B cell (primary cell): ENCODE measurements at regions not wholly inside any gene's neighbourhood (a gene's known extent, or its start where the extent isn't known, plus 50 kb on each side); places are given as distances from the start of the nearest gene placed in this dataset.

Source experiments
- ATAC-seq: fragments of 200-7000 bp; cut with Tn5 transposase; one replicate; pipeline ENCODE4 v1.10.0; 2021; ENCODE audit warnings: low read depth, mild to moderate bottlenecking, moderate number of reproducible peaks, moderate library complexity
- CTCF ChIA-PET: fragments of 350-600 bp; sonication (Branson Sonifier 250); formaldehyde crosslinking; loops from one replicate; lab custom pipeline; 2021; ENCODE audit warnings: antibody characterized with exemption, inconsistent platforms; lab: Charles Lee
- POLR2A ChIA-PET: fragments of 350-600 bp; sonication (Branson Sonifier 250); formaldehyde crosslinking; loops from one replicate; lab custom pipeline; 2021; ENCODE audit warnings: antibody characterized with exemption; lab: Charles Lee
- DNase-seq: peaks from one replicate; pipeline ENCODE4 v3.0.0; 2013
- H2AFZ ChIP-seq: 2 replicates; pipeline ENCODE4 v1.6.1; 2012; ENCODE audit warnings: mild to moderate bottlenecking, low read depth, low read length; ENCODE audit not compliant: insufficient read depth, poor library complexity, severe bottlenecking
- H3K27ac ChIP-seq, 2 donors: 1 replicate in 1 of 2; 2 replicates in 1 of 2; pipeline ENCODE4 v1.5.1; 2012 to 2013; ENCODE audit warnings: low read length in 2 of 2, mild to moderate bottlenecking in 2 of 2, moderate library complexity in 1 of 2
- H3K27me3 ChIP-seq, 4 experiments: fragments of 200-600 bp in 1 of 4; sonication (generic) in 1 of 4; replicated peaks in 1 of 4; 1 replicate in 2 of 4; 2 replicates in 2 of 4; pipeline versions ENCODE4 v1.6.1 to v1.7.0; 2013 to 2016; ENCODE audit warnings: low read length in 3 of 4, mild to moderate bottlenecking in 2 of 4, mixed read lengths in 1 of 4, moderate library complexity in 1 of 4; ENCODE audit not compliant: insufficient read depth in 4 of 4, control insufficient read depth in 3 of 4; ENCODE audit errors: control extremely low read depth in 1 of 4
- H3K36me3 ChIP-seq, 2 experiments: replicated peaks in 1 of 2; 1 replicate in 1 of 2; 2 replicates in 1 of 2; pipeline versions ENCODE4 v1.6.1 to v1.7.1; 2013; ENCODE audit warnings: low read length in 1 of 2; ENCODE audit not compliant: insufficient read depth in 2 of 2, control insufficient read depth in 1 of 2; ENCODE audit errors: control extremely low read depth in 1 of 2, extremely low read depth in 1 of 2
- H3K4me1 ChIP-seq, 2 donors: fragments of 200-600 bp in 1 of 2; sonication (generic) in 1 of 2; 1 replicate in 1 of 2; 2 replicates in 1 of 2; pipeline versions ENCODE4 v1.5.1 to v1.6.1; 2013 to 2017; ENCODE audit warnings: low read length in 2 of 2; ENCODE audit not compliant: control insufficient read depth in 2 of 2, insufficient read depth in 2 of 2
- H3K4me2 ChIP-seq: replicated peaks from 2 replicates; pipeline ENCODE3; 2012; ENCODE audit warnings: mild to moderate bottlenecking, low read depth, low read length; ENCODE audit not compliant: poor library complexity, severe bottlenecking
- H3K4me3 ChIP-seq, 5 experiments: fragments of 200-600 bp in 1 of 5; sonication (generic) in 1 of 5; 1 replicate in 3 of 5; 2 replicates in 2 of 5; pipeline versions ENCODE4 v1.5.1 to v1.7.0; 2011 to 2016; ENCODE audit warnings: low read length in 4 of 5, mild to moderate bottlenecking in 4 of 5, low read depth in 2 of 5, control low read depth in 1 of 5, moderate library complexity in 1 of 5; ENCODE audit not compliant: insufficient read depth in 1 of 5; ENCODE audit errors: control extremely low read depth in 1 of 5, extremely low read depth in 1 of 5
- H3K79me2 ChIP-seq: fragments of 200-600 bp; sonication (generic); one replicate; pipeline ENCODE4 v1.6.0; 2016; ENCODE audit warnings: low read length; ENCODE audit not compliant: control insufficient read depth, insufficient read depth
- H3K9ac ChIP-seq: fragments of 200-600 bp; sonication (generic); 2 replicates; pipeline ENCODE4 v1.6.1; 2017; ENCODE audit warnings: mild to moderate bottlenecking, low read length, moderate library complexity
- H3K9me3 ChIP-seq, 3 donors: one replicate each; pipeline versions ENCODE4 v1.6.1 to v1.7.1; 2013; ENCODE audit warnings: low read length in 2 of 3; ENCODE audit not compliant: control insufficient read depth in 2 of 3, insufficient read depth in 1 of 3; ENCODE audit errors: control extremely low read depth in 1 of 3
- H4K20me1 ChIP-seq: 2 replicates; pipeline ENCODE4 v1.6.0; 2012; ENCODE audit warnings: mild to moderate bottlenecking, low read length; ENCODE audit not compliant: insufficient read depth, control insufficient read depth, poor library complexity, severe bottlenecking
- H3K27ac Mint-ChIP-seq: one replicate; pipeline ENCODE4 v1.8.0; 2021; ENCODE audit warnings: mixed read lengths
- H3K27me3 Mint-ChIP-seq: one replicate; pipeline ENCODE4 v1.8.0; 2021; ENCODE audit warnings: mixed read lengths
- H3K4me1 Mint-ChIP-seq: one replicate; pipeline ENCODE4 v1.8.0; 2021; ENCODE audit warnings: mixed read lengths
- H3K4me3 Mint-ChIP-seq: one replicate; pipeline ENCODE4 v1.8.0; 2021; ENCODE audit warnings: mixed read lengths
- H3K9me3 Mint-ChIP-seq: one replicate; pipeline ENCODE4 v1.8.0; 2022; ENCODE audit warnings: mixed read lengths; ENCODE audit not compliant: insufficient read depth
- CTCF ChIP-seq: fragments of 200-600 bp; IDR thresholded peaks from one replicate; pipeline ENCODE4 v1.8.0; 2022; ENCODE audit warnings: antibody characterized with exemption, mild to moderate bottlenecking
- EZH2 ChIP-seq: IDR thresholded peaks from 2 replicates; pipeline ENCODE4 v1.6.1; 2012; ENCODE audit warnings: borderline replicate concordance, low read depth, mild to moderate bottlenecking, moderate library complexity, low read length; ENCODE audit not compliant: insufficient read depth, poor library complexity, severe bottlenecking
- WGBS: methylation state at CpG from one replicate; pipeline ENCODE4 v1.1.5; 2013; ENCODE audit warnings: missing lambda C conversion rate; ENCODE audit not compliant: insufficient coverage; 5-methylcytosine and 5-hydroxymethylcytosine counted together
- intact Hi-C: fragments of 100-400 bp; cut with micrococcal nuclease; formaldehyde crosslinking; loops from one replicate; pipeline ENCODE4 v1.10.0; 2022

- ChIA-PET CTCF (interaction anchor here (1.0 to 1.4 kb wide), 2 partner anchors 13 to 14 kb away, joined by 3 to 4 read pairs; no protein-coding TSS in a partner anchor), POLR2A (no interaction called here)
- peaks cover 0 to 3% (median 2%) of the 10 kb centered on the region in 3 donors for H3K9me3 ChIP-seq
- no peaks in the 10 kb centered on the region for H4K20me1 ChIP-seq
- peaks cover 8 to 38% of the 10 kb centered on the region in 2 experiments for H3K36me3 ChIP-seq
- no peaks in the 10 kb centered on the region for H3K79me2 ChIP-seq
- Mint-ChIP-seq H3K9me3 (peaks cover 11% of the 10 kb centered on the region), H3K4me1 (no peaks in the 10 kb centered on the region), H3K4me3 (no peak overlapping the region), H3K27ac (no peak overlapping the region), H3K27me3 (no peaks in the 10 kb centered on the region)
- H3K27ac ChIP-seq, result no peak overlapping the region
- ATAC-seq, result no peak
- TF ChIP-seq CTCF (no peak), EZH2 (no peak)
- no peak overlapping the region for H3K4me3 ChIP-seq
- H2AFZ ChIP-seq, result no peak overlapping the region
- H3K9ac ChIP-seq, result no peak overlapping the region
- no peak for DNase-seq
- intact Hi-C loops, result no loop called here
- no peaks in the 10 kb centered on the region for H3K4me1 ChIP-seq
- WGBS, result 95% methylated on average over 4 of the region's 6 CpGs
- H3K4me2 ChIP-seq, result no peak overlapping the region
- H3K27me3 ChIP-seq, result no peaks in the 10 kb centered on the region
Observed at GRCh38 chr3:197613199-197613598, 57.4 kb upstream of the BDH1 start.

DNA sequence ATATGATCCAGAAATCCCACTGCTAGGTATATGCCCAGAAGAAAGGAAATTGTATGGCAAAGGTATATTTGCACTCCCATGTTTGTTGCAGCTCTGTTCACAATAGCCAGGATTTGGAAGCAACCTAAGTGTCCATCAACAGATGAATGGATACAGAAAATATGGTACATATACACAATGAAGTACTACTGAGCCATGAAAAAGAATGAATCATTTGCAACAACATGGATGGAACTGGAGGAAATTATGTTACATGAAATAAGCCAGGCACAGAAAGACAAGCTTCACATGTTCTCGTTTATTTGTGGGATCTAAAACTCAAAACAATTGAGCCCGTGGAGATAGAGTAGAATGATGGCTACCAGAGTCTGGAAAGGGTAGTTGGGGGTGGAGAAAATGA, 55.5 kb upstream of the BDH1 start:
- ATAC-seq (no peak), DNase-seq (no peak)
- Histone ChIP-seq H3K79me2 (no peaks in the 10 kb centered on the region), H3K27me3 (no peaks in the 10 kb centered on the region), H3K27ac (no peak overlapping the region), H3K9me3 (peaks cover 0 to 3% (median 2%) of the 10 kb centered on the region in 3 donors), H3K36me3 (peaks cover 8 to 36% of the 10 kb centered on the region in 2 experiments), H3K4me2 (no peak overlapping the region), H2AFZ (no peak overlapping the region), H3K4me1 (no peaks in the 10 kb centered on the region), H3K9ac (no peak overlapping the region), H3K4me3 (no peak overlapping the region), H4K20me1 (no peaks in the 10 kb centered on the region)
- Mint-ChIP-seq H3K27me3 (no peaks in the 10 kb centered on the region), H3K9me3 (peaks cover 8% of the 10 kb centered on the region), H3K27ac (no peak overlapping the region), H3K4me1 (no peaks in the 10 kb centered on the region), H3K4me3 (no peak overlapping the region)
- CTCF ChIA-PET, result interaction anchor here (0.7 kb wide), 1 partner anchor 110 kb away, joined by 4 read pairs; no protein-coding TSS in a partner anchor
- no peak for TF ChIP-seq EZH2
- TF ChIP-seq CTCF, result no peak
- intact Hi-C loops, result no loop called here
- WGBS, result 100% methylated on average over 1 of the region's 2 CpGs
- POLR2A ChIA-PET, result interaction anchor here (0.6 kb wide), 1 partner anchor 36 kb away, joined by 6 read pairs; no protein-coding TSS in a partner anchor
